ENCODE measurements at regions not wholly inside any gene's neighbourhood (a gene's known extent, or its start where the extent isn't known, plus 50 kb on each side); places are given as distances from the start of the nearest gene placed in this dataset.

DNA sequence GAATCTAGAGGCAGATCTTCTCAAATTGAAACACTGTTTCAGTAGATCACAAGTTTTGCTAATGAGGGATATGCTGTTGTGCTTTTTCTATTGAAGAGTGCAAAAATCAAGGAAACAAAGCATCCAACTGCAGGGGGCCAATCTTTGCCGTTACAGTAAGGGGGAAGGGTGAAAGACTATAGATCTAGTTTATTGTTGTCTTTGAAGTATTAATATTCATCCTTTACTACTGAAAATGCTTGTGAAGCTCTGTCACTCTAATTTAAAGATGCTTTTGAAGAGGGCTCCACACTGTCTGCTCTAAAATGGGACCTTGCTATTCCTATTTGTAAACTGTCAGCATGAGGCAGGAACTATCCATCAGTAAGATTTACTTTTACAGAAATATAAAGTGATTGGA, 110.3 kb downstream of the MBL2 start:
- no peak for DNase-seq (ENCODE audit: low read depth)
- TF ChIP-seq, protein P1, sequence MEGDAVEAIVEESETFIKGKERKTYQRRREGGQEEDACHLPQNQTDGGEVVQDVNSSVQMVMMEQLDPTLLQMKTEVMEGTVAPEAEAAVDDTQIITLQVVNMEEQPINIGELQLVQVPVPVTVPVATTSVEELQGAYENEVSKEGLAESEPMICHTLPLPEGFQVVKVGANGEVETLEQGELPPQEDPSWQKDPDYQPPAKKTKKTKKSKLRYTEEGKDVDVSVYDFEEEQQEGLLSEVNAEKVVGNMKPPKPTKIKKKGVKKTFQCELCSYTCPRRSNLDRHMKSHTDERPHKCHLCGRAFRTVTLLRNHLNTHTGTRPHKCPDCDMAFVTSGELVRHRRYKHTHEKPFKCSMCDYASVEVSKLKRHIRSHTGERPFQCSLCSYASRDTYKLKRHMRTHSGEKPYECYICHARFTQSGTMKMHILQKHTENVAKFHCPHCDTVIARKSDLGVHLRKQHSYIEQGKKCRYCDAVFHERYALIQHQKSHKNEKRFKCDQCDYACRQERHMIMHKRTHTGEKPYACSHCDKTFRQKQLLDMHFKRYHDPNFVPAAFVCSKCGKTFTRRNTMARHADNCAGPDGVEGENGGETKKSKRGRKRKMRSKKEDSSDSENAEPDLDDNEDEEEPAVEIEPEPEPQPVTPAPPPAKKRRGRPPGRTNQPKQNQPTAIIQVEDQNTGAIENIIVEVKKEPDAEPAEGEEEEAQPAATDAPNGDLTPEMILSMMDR (conservative IDR thresholded peaks at IDR 0.05; ENCODE audit: low read depth, low read length): no peak

GRCh38 chr10:52663161-52663560, 109.4 kb downstream of the MBL2 start:
- TF ChIP-seq, protein P1 (conservative IDR thresholded peaks at IDR 0.05; ENCODE audit: low read depth, low read length): no peak
- no peak overlapping the region for H3K4me3 ChIP-seq (ENCODE audit: low read length)
- no peak for DNase-seq (ENCODE audit: low read depth)

More for the DNA sequence above, 110.3 kb downstream of the MBL2 start:
- no peak overlapping the region for H3K4me3 ChIP-seq (ENCODE audit: low read length)

DNA sequence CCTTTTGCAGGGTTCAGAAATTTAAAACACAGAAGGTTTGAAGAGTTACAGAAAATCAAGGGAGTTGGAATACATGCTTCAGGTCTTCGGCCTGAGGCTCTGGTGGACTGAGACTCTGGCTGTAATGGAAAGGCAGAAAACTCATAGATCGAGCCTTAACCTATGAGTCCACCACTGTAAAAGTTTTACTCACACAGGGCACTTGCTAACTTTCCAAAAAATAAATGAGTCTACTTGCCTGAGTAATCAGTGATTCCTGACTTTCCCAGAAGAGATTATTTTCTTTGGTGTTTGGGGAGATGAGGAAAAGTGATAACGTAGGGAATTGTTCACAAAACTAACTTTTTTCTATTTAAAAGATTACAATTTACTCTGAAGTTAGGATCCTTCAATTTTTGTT, 108.0 kb downstream of the MBL2 start:
- no peak overlapping the region for H3K4me3 ChIP-seq (ENCODE audit: low read length)
- no peak for DNase-seq (ENCODE audit: low read depth)
- TF ChIP-seq, protein P1 (conservative IDR thresholded peaks at IDR 0.05; ENCODE audit: low read depth, low read length): no peak

- DNase-seq (ENCODE audit: low read depth): no peak
- H3K4me3 ChIP-seq (ENCODE audit: low read length): no peak overlapping the region
- TF ChIP-seq, protein P1 (conservative IDR thresholded peaks at IDR 0.05; ENCODE audit: low read depth, low read length): no peak
These were observed 106.8 kb downstream of the MBL2 start for GRCh38 chr10:52665821-52666220.

DNA sequence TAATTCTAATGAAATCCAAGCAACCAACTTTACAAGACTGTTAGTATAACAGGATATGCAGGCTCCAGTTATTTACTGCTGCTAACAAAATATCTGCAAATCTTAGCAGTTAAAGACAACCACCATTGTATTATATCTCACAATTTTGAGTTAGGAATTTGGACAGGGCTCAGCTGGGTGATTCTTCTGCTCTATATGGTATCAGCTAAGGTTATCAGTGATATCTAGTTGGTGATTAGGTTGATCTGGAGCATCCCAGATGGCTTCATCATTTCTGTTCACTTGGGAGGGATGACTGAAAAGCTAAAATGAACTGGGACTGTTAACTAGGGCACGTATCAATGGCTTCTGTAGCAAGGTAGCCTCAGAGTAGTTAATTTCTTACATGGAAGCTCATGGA, 105.7 kb downstream of the MBL2 start:
- H3K4me3 ChIP-seq (ENCODE audit: low read length): no peak overlapping the region
- DNase-seq (ENCODE audit: low read depth): no peak
- TF ChIP-seq, protein P1 (conservative IDR thresholded peaks at IDR 0.05; ENCODE audit: low read depth, low read length): no peak

DNA sequence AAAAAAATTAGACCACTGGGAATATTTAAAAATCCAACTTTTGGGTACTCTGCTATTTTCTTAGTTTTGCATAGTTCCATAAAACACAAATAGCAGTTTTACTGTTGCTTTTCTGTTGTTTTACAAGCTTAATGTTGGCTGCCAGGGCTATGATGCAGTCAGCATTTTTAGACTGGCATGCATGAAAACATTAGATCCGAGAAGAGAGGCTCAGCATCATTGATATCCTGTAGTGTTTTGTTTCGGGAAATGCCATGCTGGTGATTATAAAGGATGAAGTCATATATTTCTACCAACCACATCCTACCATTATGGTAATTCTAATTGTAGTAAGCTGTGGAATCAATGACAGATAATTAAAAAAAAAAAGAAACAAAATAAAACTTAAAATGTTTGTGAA, 104.6 kb downstream of the MBL2 start:
- TF ChIP-seq, protein P1 (conservative IDR thresholded peaks at IDR 0.05; ENCODE audit: low read depth, low read length): no peak
- H3K4me3 ChIP-seq (ENCODE audit: low read length): no peak overlapping the region
- no peak for DNase-seq (ENCODE audit: low read depth)

DNA sequence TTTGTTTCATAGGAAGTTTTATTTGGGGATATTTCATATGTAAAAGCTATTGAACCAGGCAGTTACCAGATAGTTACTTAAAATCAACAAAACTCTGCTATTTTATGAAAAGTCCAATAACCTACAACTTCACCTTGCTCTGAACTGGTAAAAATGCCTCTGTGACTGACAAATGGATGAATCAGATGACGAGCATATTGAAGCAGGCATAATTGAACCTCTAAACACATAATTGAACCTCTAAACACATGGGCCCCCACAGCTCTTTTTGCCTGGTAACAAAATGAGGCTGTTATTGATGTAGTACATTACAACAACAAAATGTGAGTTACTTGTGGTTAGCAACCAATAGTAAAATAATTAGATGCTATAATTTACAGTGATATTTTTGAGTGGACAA, 99.7 kb downstream of the MBL2 start:
- H3K4me3 ChIP-seq (ENCODE audit: low read length): no peak overlapping the region
- no peak for DNase-seq (ENCODE audit: low read depth)
- TF ChIP-seq, protein P1 (conservative IDR thresholded peaks at IDR 0.05; ENCODE audit: low read depth, low read length): no peak
